ENCODE measurements at regions not wholly inside any gene's neighbourhood (a gene's known extent, or its start where the extent isn't known, plus 50 kb on each side); places are given as distances from the start of the nearest gene placed in this dataset.

- TF ChIP-seq ZNF316 (IDR thresholded peaks at IDR 0.05) (peak; percentile 68), MAFK (IDR thresholded peaks at IDR 0.05; ENCODE audit: low read length) (peak; percentile 32; the same call in 1 of the 2 replicates), MAFF (IDR thresholded peaks at IDR 0.05; ENCODE audit: low read length) (peak; percentile 60), SETDB1 (IDR thresholded peaks at IDR 0.05; ENCODE audit: low read length) (no peak), MAFG (tag; conservative IDR thresholded peaks at IDR 0.05) (0 out of 2 replicates have a peak, but pooled peaks have one; percentile 14), ATF4 (CRISPR knock-in tag; IDR thresholded peaks at IDR 0.05) (no peak), IRF1 (CRISPR knock-in tag; IDR thresholded peaks at IDR 0.05; ENCODE audit: borderline replicate concordance) (no peak)
- ATAC-seq (no peak), DNase-seq (ENCODE audit: extremely low read depth in 1 of 4, low spot score in 3 of 4) (no peak), FAIRE-seq (no peak)
- ChIA-PET POLR2A (no interaction called here), CTCF (ENCODE audit: low intra/inter-chr PET ratio) (no interaction called here)
- no peaks in the 10 kb centered on the region for H3K27me3 ChIP-seq (ENCODE audit: control insufficient read depth in 2 of 2, insufficient read depth in 2 of 2, low read length in 2 of 2)
- 4% methylated on average over 3 of the region's 3 CpGs for WGBS (ENCODE audit: insufficient coverage, low coverage, missing lambda C conversion rate)
- no peaks in the 10 kb centered on the region for H3K36me3 ChIP-seq (ENCODE audit: control insufficient read depth, insufficient read depth, low read length)
- H2AFZ ChIP-seq (ENCODE audit: low read depth, low read length): no peak overlapping the region
- H3K4me1 ChIP-seq (replicated peaks in 1 of 2; ENCODE audit: control insufficient read depth in 2 of 2, insufficient read depth in 2 of 2, low read length in 2 of 2): no peaks in the 10 kb centered on the region
- no peaks in the 10 kb centered on the region for H3K9me1 ChIP-seq (ENCODE audit: control insufficient read depth, insufficient read depth, low read length)
- H3K4me2 ChIP-seq (ENCODE audit: insufficient read depth, low read length): no peak overlapping the region
- no peaks in the 10 kb centered on the region for H4K20me1 ChIP-seq (replicated peaks; ENCODE audit: control insufficient read depth, insufficient read depth, low read length)
- H3K79me2 ChIP-seq (ENCODE audit: control insufficient read depth, insufficient read depth, low read length): no peaks in the 10 kb centered on the region
- no peak overlapping the region for H3K27ac ChIP-seq (ENCODE audit: extremely low read depth, low read depth, low read length)
- no peaks in the 10 kb centered on the region; the same call in 1 of the 2 replicates for H3K9me3 ChIP-seq (replicated peaks; ENCODE audit: control insufficient read depth, insufficient read depth, low read depth, low read length)
- H3K9ac ChIP-seq (ENCODE audit: insufficient read depth in 1 of 2, low read depth in 2 of 2, low read length in 2 of 2): no peak overlapping the region
- intact Hi-C loops (cut with micrococcal nuclease) (no loop called here), in situ Hi-C loops (cut with MboI) (no loop called here)
- no TSS peak for BruUV-seq (replicated peaks)
- no peak overlapping the region for H3K4me3 ChIP-seq
Measured at GRCh38 chr4:130192787-130193186, 1096.8 kb downstream of the C4orf33 start.
